MM.1S (cell line): ENCODE measurements at regions not wholly inside any gene's neighbourhood (a gene's known extent, or its start where the extent isn't known, plus 50 kb on each side); places are given as distances from the start of the nearest gene placed in this dataset.
"Not testable (repeated sequence)": the region's sequence is repeated elsewhere in the genome, so short reads cannot be mapped to it uniquely, and the experiment has no call there.

Experiments
- DNase-seq: peaks from one replicate; pipeline ENCODE4 v3.0.0-alpha.2; 2015
- H2AFZ ChIP-seq: fragments of 300-600 bp; sonication (generic); 2 replicates; pipeline ENCODE4 v1.6.0; 2016; ENCODE audit warnings: antibody characterized with exemption, low read length
- H3F3A ChIP-seq: fragments of 300-600 bp; sonication (generic); 2 replicates; pipeline ENCODE4 v1.6.1; 2016; ENCODE audit warnings: mild to moderate bottlenecking, antibody characterized with exemption, low read length, moderate library complexity, mixed read lengths; ENCODE audit not compliant: insufficient read depth
- H3K27ac ChIP-seq: fragments of 300-600 bp; sonication (generic); 2 replicates; pipeline ENCODE4 v1.5.1; 2016; ENCODE audit warnings: mild to moderate bottlenecking, low read length
- H3K27me3 ChIP-seq: fragments of 300-600 bp; sonication (generic); replicated peaks from 2 replicates; pipeline ENCODE4 v1.6.0; 2016; ENCODE audit warnings: low read length; ENCODE audit not compliant: insufficient read depth
- H3K36me3 ChIP-seq: fragments of 300-600 bp; sonication (generic); replicated peaks from 2 replicates; pipeline ENCODE4 v1.6.1; 2016; ENCODE audit warnings: mild to moderate bottlenecking, low read length, mixed read lengths; ENCODE audit not compliant: insufficient read depth
- H3K4me1 ChIP-seq: fragments of 300-600 bp; sonication (generic); 2 replicates; pipeline ENCODE4 v1.6.1; 2016; ENCODE audit warnings: low read length, mixed read lengths
- H3K4me2 ChIP-seq: fragments of 300-600 bp; sonication (generic); 2 replicates; pipeline ENCODE4 v1.6.0; 2016; ENCODE audit warnings: low read depth, low read length
- H3K4me3 ChIP-seq: fragments of 300-600 bp; sonication (generic); 2 replicates; pipeline ENCODE4 v1.5.1; 2016; ENCODE audit warnings: low read length, mixed read lengths
- H3K79me2 ChIP-seq: fragments of 300-600 bp; sonication (generic); 2 replicates; pipeline ENCODE4 v1.6.1; 2016; ENCODE audit warnings: mixed run types, low read length, mixed read lengths
- H3K9ac ChIP-seq: fragments of 300-600 bp; sonication (generic); 2 replicates; pipeline ENCODE4 v1.6.1; 2016; ENCODE audit warnings: low read length, mixed read lengths
- H3K9me2 ChIP-seq: fragments of 300-600 bp; sonication (generic); replicated peaks from 2 replicates; pipeline ENCODE4 v1.6.1; 2016; ENCODE audit warnings: mild to moderate bottlenecking, low read length, mixed read lengths; ENCODE audit not compliant: insufficient read depth
- H3K9me3 ChIP-seq: fragments of 300-600 bp; sonication (generic); replicated peaks from 2 replicates; pipeline ENCODE4 v1.6.1; 2016; ENCODE audit warnings: mild to moderate bottlenecking, low read length, mixed read lengths; ENCODE audit not compliant: insufficient read depth
- H4K20me1 ChIP-seq: fragments of 300-600 bp; sonication (generic); 2 replicates; pipeline ENCODE4 v1.6.1; 2016; ENCODE audit warnings: mild to moderate bottlenecking, low read length, moderate library complexity, mixed read lengths; ENCODE audit not compliant: insufficient read depth
- EZH2 ChIP-seq: fragments of 300-600 bp; sonication (generic); optimal IDR thresholded peaks from 2 replicates; pipeline ENCODE3; 2017; ENCODE audit warnings: low read depth, mild to moderate bottlenecking, antibody characterized with exemption, low read length, mixed read lengths
- EZH2phosphoT487 ChIP-seq: fragments of 300-600 bp; sonication (generic); IDR thresholded peaks from 2 replicates; pipeline ENCODE4 v1.6.1; 2018; ENCODE audit warnings: antibody characterized with exemption, low read length
- TF ChIP-seq, protein P1 (sequence below): fragments of 300-600 bp; sonication (generic); IDR thresholded peaks from 2 replicates; pipeline ENCODE4 v1.5.1; 2016; ENCODE audit warnings: antibody characterized with exemption, low read length, mixed read lengths

DNA sequence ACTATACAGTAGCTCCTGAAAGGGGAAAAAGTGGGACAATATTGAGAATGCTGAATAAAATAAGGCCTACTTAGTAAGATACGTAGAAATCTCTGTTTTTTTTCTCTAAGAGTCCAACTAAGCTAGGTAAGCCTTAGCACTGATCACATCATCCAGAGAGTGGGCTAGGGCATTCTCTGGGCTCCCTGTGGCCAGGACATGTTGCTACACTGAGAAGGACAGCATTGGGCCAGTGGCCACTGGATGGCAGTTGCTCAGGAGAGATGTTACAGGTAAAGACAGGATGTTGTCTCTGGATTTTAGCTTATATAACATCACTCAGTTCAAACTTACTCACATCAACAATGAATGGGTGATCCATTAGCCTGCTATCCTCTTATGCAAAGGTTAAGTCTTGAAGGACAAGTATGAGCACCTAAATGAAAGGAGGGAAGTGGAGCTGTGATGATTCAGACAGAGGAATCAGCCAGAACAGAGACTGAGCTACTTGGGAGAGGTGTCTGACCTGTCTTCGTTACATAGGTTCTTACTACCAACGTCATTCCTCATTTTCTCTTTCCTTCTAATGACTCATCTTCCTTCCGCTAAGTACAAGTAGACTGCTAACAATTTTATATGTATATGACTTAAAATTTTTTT, 226.6 kb upstream of the ADCY2 start:
- TF ChIP-seq EZH2, result no peak
- H3K9ac ChIP-seq, result no peak overlapping the region
- no peak for DNase-seq

DNA sequence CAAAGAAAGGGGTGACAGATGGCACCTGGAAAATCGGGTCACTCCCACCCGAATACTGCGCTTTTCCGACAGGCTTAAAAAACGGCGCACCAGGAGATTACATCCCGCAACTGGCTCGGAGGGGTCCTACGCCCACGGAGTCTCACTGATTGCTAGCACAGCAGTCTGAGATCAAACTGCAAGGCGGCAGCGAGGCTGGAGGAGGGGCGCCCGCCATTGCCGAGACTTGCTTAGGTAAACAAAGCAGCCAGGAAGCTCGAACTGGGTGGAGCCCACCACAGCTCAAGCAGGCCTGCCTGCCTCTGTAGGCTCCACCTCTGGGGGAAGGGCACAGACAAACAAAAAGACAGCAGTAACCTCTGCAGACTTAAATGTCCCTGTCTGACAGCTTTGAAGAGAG, 225.2 kb upstream of the ADCY2 start:
- H3K79me2 ChIP-seq, H3K27me3 ChIP-seq, H3K9ac ChIP-seq, DNase-seq, H3K36me3 ChIP-seq, H3F3A ChIP-seq, H4K20me1 ChIP-seq, H3K27ac ChIP-seq, H2AFZ ChIP-seq, H3K9me3 ChIP-seq, H3K4me1 ChIP-seq, H3K4me2 ChIP-seq, H3K4me3 ChIP-seq, H3K9me2 ChIP-seq: not testable (repeated sequence)

More for the DNA sequence above, 226.6 kb upstream of the ADCY2 start:
- H3K27me3 ChIP-seq, result no peaks in the 10 kb centered on the region
- no peaks in the 10 kb centered on the region for H3K9me2 ChIP-seq
- no peaks in the 10 kb centered on the region for H3K9me3 ChIP-seq
- no peak overlapping the region for H2AFZ ChIP-seq
- no peak overlapping the region for H3K4me3 ChIP-seq
- H4K20me1 ChIP-seq, result no peaks in the 10 kb centered on the region
- no peak overlapping the region for H3K4me2 ChIP-seq
- H3K36me3 ChIP-seq, result no peaks in the 10 kb centered on the region
- no peaks in the 10 kb centered on the region for H3K79me2 ChIP-seq
- H3F3A ChIP-seq, result no peaks in the 10 kb centered on the region
- no peaks in the 10 kb centered on the region for H3K4me1 ChIP-seq
- H3K27ac ChIP-seq, result no peak overlapping the region

DNA sequence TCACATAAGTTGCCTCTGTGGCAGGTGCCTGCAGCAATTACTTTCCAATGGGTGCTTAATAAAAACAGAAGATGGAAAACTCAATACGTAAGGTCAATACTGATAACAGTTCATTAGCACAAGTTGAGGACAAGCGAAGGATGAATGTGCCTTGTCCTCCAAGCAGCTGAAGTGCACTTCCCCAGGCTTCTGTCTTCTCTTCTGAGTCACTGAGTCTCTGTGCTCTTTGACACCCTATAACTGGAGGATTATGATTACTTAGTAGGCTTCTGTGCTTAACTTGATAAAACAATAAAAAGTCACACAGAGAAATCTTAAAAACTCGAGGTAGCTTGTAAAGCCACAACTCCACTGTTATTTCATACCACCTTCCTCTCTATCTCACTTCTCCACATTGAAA, 216.6 kb upstream of the ADCY2 start:
- no peak overlapping the region for H3K27ac ChIP-seq
- no peak overlapping the region for H3K4me2 ChIP-seq
- H3K4me3 ChIP-seq, result no peak overlapping the region
- H3K4me1 ChIP-seq, result no peaks in the 10 kb centered on the region
- no peak overlapping the region for H2AFZ ChIP-seq
- no peak for DNase-seq
- no peaks in the 10 kb centered on the region for H3K27me3 ChIP-seq
- no peaks in the 10 kb centered on the region for H3F3A ChIP-seq
- H3K9me3 ChIP-seq, result no peaks in the 10 kb centered on the region
- TF ChIP-seq EZH2, result no peak
- TF ChIP-seq EZH2phosphoT487, result no peak
- TF ChIP-seq, protein P1, sequence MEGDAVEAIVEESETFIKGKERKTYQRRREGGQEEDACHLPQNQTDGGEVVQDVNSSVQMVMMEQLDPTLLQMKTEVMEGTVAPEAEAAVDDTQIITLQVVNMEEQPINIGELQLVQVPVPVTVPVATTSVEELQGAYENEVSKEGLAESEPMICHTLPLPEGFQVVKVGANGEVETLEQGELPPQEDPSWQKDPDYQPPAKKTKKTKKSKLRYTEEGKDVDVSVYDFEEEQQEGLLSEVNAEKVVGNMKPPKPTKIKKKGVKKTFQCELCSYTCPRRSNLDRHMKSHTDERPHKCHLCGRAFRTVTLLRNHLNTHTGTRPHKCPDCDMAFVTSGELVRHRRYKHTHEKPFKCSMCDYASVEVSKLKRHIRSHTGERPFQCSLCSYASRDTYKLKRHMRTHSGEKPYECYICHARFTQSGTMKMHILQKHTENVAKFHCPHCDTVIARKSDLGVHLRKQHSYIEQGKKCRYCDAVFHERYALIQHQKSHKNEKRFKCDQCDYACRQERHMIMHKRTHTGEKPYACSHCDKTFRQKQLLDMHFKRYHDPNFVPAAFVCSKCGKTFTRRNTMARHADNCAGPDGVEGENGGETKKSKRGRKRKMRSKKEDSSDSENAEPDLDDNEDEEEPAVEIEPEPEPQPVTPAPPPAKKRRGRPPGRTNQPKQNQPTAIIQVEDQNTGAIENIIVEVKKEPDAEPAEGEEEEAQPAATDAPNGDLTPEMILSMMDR, result no peak
- H4K20me1 ChIP-seq, result no peaks in the 10 kb centered on the region
- no peaks in the 10 kb centered on the region for H3K36me3 ChIP-seq
- no peaks in the 10 kb centered on the region for H3K79me2 ChIP-seq
- H3K9ac ChIP-seq, result no peak overlapping the region
- no peaks in the 10 kb centered on the region for H3K9me2 ChIP-seq

DNA sequence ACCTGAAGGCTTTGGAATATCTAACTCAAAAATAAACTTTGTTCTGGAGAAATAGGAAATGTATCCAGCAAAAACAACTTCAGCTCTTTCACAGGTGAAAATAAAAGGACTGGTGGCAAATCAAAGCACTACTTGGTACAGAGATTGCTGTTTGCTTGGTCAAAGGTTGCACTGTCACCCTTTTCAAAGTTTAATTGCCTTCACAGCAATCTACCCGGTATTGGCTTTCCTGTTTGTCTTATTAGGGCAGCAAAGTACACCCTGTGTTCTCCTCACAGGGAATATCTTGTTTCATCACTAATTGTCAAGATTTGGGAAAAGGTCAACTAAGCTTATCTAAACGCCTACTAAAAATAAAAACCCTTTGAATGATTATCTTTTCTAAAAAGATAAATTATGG, 214.1 kb upstream of the ADCY2 start:
- Histone ChIP-seq H3K27ac (no peak overlapping the region), H3K4me3 (no peak overlapping the region), H3K27me3 (no peaks in the 10 kb centered on the region), H2AFZ (no peak overlapping the region), H3K36me3 (no peaks in the 10 kb centered on the region), H4K20me1 (no peaks in the 10 kb centered on the region), H3F3A (no peaks in the 10 kb centered on the region), H3K9me3 (no peaks in the 10 kb centered on the region), H3K9me2 (no peaks in the 10 kb centered on the region), H3K79me2 (no peaks in the 10 kb centered on the region), H3K9ac (no peak overlapping the region), H3K4me1 (no peaks in the 10 kb centered on the region), H3K4me2 (no peak overlapping the region)
- TF ChIP-seq EZH2phosphoT487, result no peak
- TF ChIP-seq EZH2, result no peak
- no peak for DNase-seq

DNA sequence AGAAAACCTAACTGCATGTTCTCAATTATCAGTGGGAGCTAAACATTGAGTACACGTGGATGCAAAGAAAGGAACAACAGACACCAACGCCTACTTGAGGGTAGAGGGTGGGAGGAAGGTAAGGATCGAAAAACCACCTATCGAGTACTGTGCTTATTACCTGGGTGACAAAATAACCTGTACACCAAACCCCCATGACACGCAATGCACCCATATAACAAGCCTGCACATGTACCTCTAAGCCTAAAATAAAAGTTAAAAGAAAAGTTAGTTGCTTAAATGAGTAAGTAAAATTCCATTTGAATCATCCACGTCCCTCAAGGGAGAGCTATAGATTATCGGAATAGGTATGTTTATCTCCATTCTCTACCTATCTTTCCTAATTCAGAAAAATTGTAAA, 210.2 kb upstream of the ADCY2 start:
- H3K4me2 ChIP-seq, result no peak overlapping the region
- TF ChIP-seq EZH2phosphoT487, result no peak
- TF ChIP-seq, protein P1, result no peak
- no peak for TF ChIP-seq EZH2
- no peaks in the 10 kb centered on the region for H3K4me1 ChIP-seq
- no peak overlapping the region for H3K4me3 ChIP-seq
- H3K79me2 ChIP-seq, result no peaks in the 10 kb centered on the region
- H3K9me3 ChIP-seq, result no peaks in the 10 kb centered on the region
- H3K27me3 ChIP-seq, result no peaks in the 10 kb centered on the region
- H3K9me2 ChIP-seq, result no peaks in the 10 kb centered on the region
- H3K27ac ChIP-seq, result no peak overlapping the region
- H3F3A ChIP-seq, result no peaks in the 10 kb centered on the region
- no peaks in the 10 kb centered on the region for H4K20me1 ChIP-seq
- DNase-seq, result no peak
- no peak overlapping the region for H2AFZ ChIP-seq
- H3K36me3 ChIP-seq, result no peaks in the 10 kb centered on the region
- no peak overlapping the region for H3K9ac ChIP-seq
